ENCODE measurements at regions not wholly inside any gene's neighbourhood (a gene's known extent, or its start where the extent isn't known, plus 50 kb on each side); places are given as distances from the start of the nearest gene placed in this dataset.

- Histone ChIP-seq H3K36me3 (ENCODE audit: insufficient read depth, low read length) (no peaks in the 10 kb centered on the region), H3K4me1 (ENCODE audit: low read length) (no peaks in the 10 kb centered on the region), H3K9me2 (replicated peaks; ENCODE audit: insufficient read depth, low read length) (no peaks in the 10 kb centered on the region), H3K9ac (ENCODE audit: low read length) (no peak overlapping the region), H3K4me3 (ENCODE audit: low read length) (no peak overlapping the region), H3K27ac (ENCODE audit: low read length) (no peak overlapping the region), H3K4me2 (ENCODE audit: low read depth, low read length, poor library complexity, severe bottlenecking) (no peak overlapping the region), H3K27me3 (ENCODE audit: low read length) (no peaks in the 10 kb centered on the region), H3K79me2 (ENCODE audit: low read length) (no peaks in the 10 kb centered on the region), H4K20me1 (ENCODE audit: insufficient read depth, low read depth, low read length) (no peaks in the 10 kb centered on the region), H3K9me3 (ENCODE audit: low read length) (peaks cover 6% of the 10 kb centered on the region), H2AFZ (ENCODE audit: low read length) (no peak overlapping the region)
- DNase-seq, result no peak
Observed at GRCh38 chr9:82586918-82587356, 476.0 kb downstream of the RASEF start.

GRCh38 chr9:82588301-82589180, 474.4 kb downstream of the RASEF start:
- Histone ChIP-seq H3K27ac (ENCODE audit: low read length) (no peak overlapping the region), H3K9me3 (ENCODE audit: low read length) (peaks cover 6% of the 10 kb centered on the region), H3K4me3 (ENCODE audit: low read length) (no peak overlapping the region), H3K9ac (ENCODE audit: low read length) (no peak overlapping the region), H3K4me2 (ENCODE audit: low read depth, low read length, poor library complexity, severe bottlenecking) (no peak overlapping the region), H2AFZ (ENCODE audit: low read length) (no peak overlapping the region), H3K36me3 (ENCODE audit: insufficient read depth, low read length) (no peaks in the 10 kb centered on the region), H4K20me1 (ENCODE audit: insufficient read depth, low read depth, low read length) (no peaks in the 10 kb centered on the region), H3K27me3 (ENCODE audit: low read length) (no peaks in the 10 kb centered on the region), H3K79me2 (ENCODE audit: low read length) (no peaks in the 10 kb centered on the region), H3K4me1 (ENCODE audit: low read length) (no peaks in the 10 kb centered on the region), H3K9me2 (replicated peaks; ENCODE audit: insufficient read depth, low read length) (no peaks in the 10 kb centered on the region)
- no peak for DNase-seq

GRCh38 chr9:82590845-82591244, 472.1 kb downstream of the RASEF start:
- no peaks in the 10 kb centered on the region for H4K20me1 ChIP-seq (ENCODE audit: insufficient read depth, low read depth, low read length)
- H3K79me2 ChIP-seq (ENCODE audit: low read length), result no peaks in the 10 kb centered on the region

GRCh38 chr9:82593501-82593900, 469.4 kb downstream of the RASEF start:
- no peaks in the 10 kb centered on the region for H3K4me1 ChIP-seq (ENCODE audit: low read length)
- H3K79me2 ChIP-seq (ENCODE audit: low read length), result no peaks in the 10 kb centered on the region
- DNase-seq, result no peak
- H3K36me3 ChIP-seq (ENCODE audit: insufficient read depth, low read length), result no peaks in the 10 kb centered on the region
- no peak overlapping the region for H3K4me3 ChIP-seq (ENCODE audit: low read length)
- H4K20me1 ChIP-seq (ENCODE audit: insufficient read depth, low read depth, low read length), result no peaks in the 10 kb centered on the region
- H3K9ac ChIP-seq (ENCODE audit: low read length), result no peak overlapping the region
- no peaks in the 10 kb centered on the region; the same call in 1 of the 2 replicates for H3K9me2 ChIP-seq (replicated peaks; ENCODE audit: insufficient read depth, low read length)
- H3K4me2 ChIP-seq (ENCODE audit: low read depth, low read length, poor library complexity, severe bottlenecking), result no peak overlapping the region
- H2AFZ ChIP-seq (ENCODE audit: low read length), result no peak overlapping the region
- no peak overlapping the region for H3K27ac ChIP-seq (ENCODE audit: low read length)
- peaks cover 4% of the 10 kb centered on the region; the same call in 1 of the 2 replicates for H3K9me3 ChIP-seq (ENCODE audit: low read length)
- no peaks in the 10 kb centered on the region for H3K27me3 ChIP-seq (ENCODE audit: low read length)

More at GRCh38 chr9:82590845-82591244, 472.1 kb downstream of the RASEF start:
- Histone ChIP-seq H3K9ac (ENCODE audit: low read length) (no peak overlapping the region), H3K4me2 (ENCODE audit: low read depth, low read length, poor library complexity, severe bottlenecking) (no peak overlapping the region), H3K4me1 (ENCODE audit: low read length) (no peaks in the 10 kb centered on the region), H3K9me3 (ENCODE audit: low read length) (peaks cover 4% of the 10 kb centered on the region), H3K27me3 (ENCODE audit: low read length) (no peaks in the 10 kb centered on the region), H3K36me3 (ENCODE audit: insufficient read depth, low read length) (no peaks in the 10 kb centered on the region), H3K4me3 (ENCODE audit: low read length) (no peak overlapping the region), H3K27ac (ENCODE audit: low read length) (no peak overlapping the region), H3K9me2 (replicated peaks; ENCODE audit: insufficient read depth, low read length) (no peaks in the 10 kb centered on the region), H2AFZ (ENCODE audit: low read length) (no peak overlapping the region)
- DNase-seq, result no peak

GRCh38 chr9:82597241-82598203, 465.4 kb downstream of the RASEF start:
- no peaks in the 10 kb centered on the region; the same call in 1 of the 2 replicates for H3K9me2 ChIP-seq (replicated peaks; ENCODE audit: insufficient read depth, low read length)
- H3K4me1 ChIP-seq (ENCODE audit: low read length), result no peaks in the 10 kb centered on the region
- no peak overlapping the region for H3K4me2 ChIP-seq (ENCODE audit: low read depth, low read length, poor library complexity, severe bottlenecking)
- H3K27me3 ChIP-seq (ENCODE audit: low read length), result no peaks in the 10 kb centered on the region
- no peak overlapping the region for H3K4me3 ChIP-seq (ENCODE audit: low read length)
- no peaks in the 10 kb centered on the region for H3K9me3 ChIP-seq (ENCODE audit: low read length)
- no peak for DNase-seq
- H3K9ac ChIP-seq (ENCODE audit: low read length), result no peak overlapping the region
- H3K36me3 ChIP-seq (ENCODE audit: insufficient read depth, low read length), result no peaks in the 10 kb centered on the region
- no peak overlapping the region for H2AFZ ChIP-seq (ENCODE audit: low read length)
- H3K27ac ChIP-seq (ENCODE audit: low read length), result no peak overlapping the region
- no peaks in the 10 kb centered on the region for H3K79me2 ChIP-seq (ENCODE audit: low read length)
- H4K20me1 ChIP-seq (ENCODE audit: insufficient read depth, low read depth, low read length), result no peaks in the 10 kb centered on the region

- Histone ChIP-seq H3K4me3 (ENCODE audit: low read length) (no peak overlapping the region), H3K9me2 (replicated peaks; ENCODE audit: insufficient read depth, low read length) (no peaks in the 10 kb centered on the region; the same call in 1 of the 2 replicates), H3K9ac (ENCODE audit: low read length) (no peak overlapping the region), H4K20me1 (ENCODE audit: insufficient read depth, low read depth, low read length) (no peaks in the 10 kb centered on the region), H3K27me3 (ENCODE audit: low read length) (no peaks in the 10 kb centered on the region), H3K79me2 (ENCODE audit: low read length) (no peaks in the 10 kb centered on the region), H3K9me3 (ENCODE audit: low read length) (no peaks in the 10 kb centered on the region), H3K36me3 (ENCODE audit: insufficient read depth, low read length) (no peaks in the 10 kb centered on the region), H2AFZ (ENCODE audit: low read length) (no peak overlapping the region), H3K27ac (ENCODE audit: low read length) (no peak overlapping the region), H3K4me1 (ENCODE audit: low read length) (no peaks in the 10 kb centered on the region), H3K4me2 (ENCODE audit: low read depth, low read length, poor library complexity, severe bottlenecking) (no peak overlapping the region)
- no peak for DNase-seq
Observed at GRCh38 chr9:82598241-82599039, 464.5 kb downstream of the RASEF start.

- H3K36me3 ChIP-seq (ENCODE audit: insufficient read depth, low read length), result no peaks in the 10 kb centered on the region
- no peaks in the 10 kb centered on the region for H4K20me1 ChIP-seq (ENCODE audit: insufficient read depth, low read depth, low read length)
- no peaks in the 10 kb centered on the region; the same call in 1 of the 2 replicates for H3K9me2 ChIP-seq (replicated peaks; ENCODE audit: insufficient read depth, low read length)
- no peaks in the 10 kb centered on the region for H3K4me1 ChIP-seq (ENCODE audit: low read length)
- DNase-seq, result no peak
- no peak overlapping the region for H3K27ac ChIP-seq (ENCODE audit: low read length)
- no peak overlapping the region for H3K4me2 ChIP-seq (ENCODE audit: low read depth, low read length, poor library complexity, severe bottlenecking)
- no peak overlapping the region for H3K9ac ChIP-seq (ENCODE audit: low read length)
- H3K27me3 ChIP-seq (ENCODE audit: low read length), result no peaks in the 10 kb centered on the region
- no peak overlapping the region for H3K4me3 ChIP-seq (ENCODE audit: low read length)
- no peaks in the 10 kb centered on the region for H3K79me2 ChIP-seq (ENCODE audit: low read length)
- H3K9me3 ChIP-seq (ENCODE audit: low read length), result no peaks in the 10 kb centered on the region
- no peak overlapping the region for H2AFZ ChIP-seq (ENCODE audit: low read length)
Observed at GRCh38 chr9:82599336-82599949, 463.5 kb downstream of the RASEF start.

Data from Karpas-422 (cell line).